B cell (primary cell): ENCODE measurements at regions not wholly inside any gene's neighbourhood (a gene's known extent, or its start where the extent isn't known, plus 50 kb on each side); places are given as distances from the start of the nearest gene placed in this dataset.

ENCODE experiments used
- ATAC-seq: fragments of 200-7000 bp; cut with Tn5 transposase; one replicate; pipeline ENCODE4 v1.10.0; 2021; ENCODE audit warnings: low read depth, mild to moderate bottlenecking, moderate number of reproducible peaks, moderate library complexity
- CTCF ChIA-PET: fragments of 350-600 bp; sonication (Branson Sonifier 250); formaldehyde crosslinking; loops from one replicate; lab custom pipeline; 2021; ENCODE audit warnings: antibody characterized with exemption, inconsistent platforms; lab: Charles Lee
- POLR2A ChIA-PET: fragments of 350-600 bp; sonication (Branson Sonifier 250); formaldehyde crosslinking; loops from one replicate; lab custom pipeline; 2021; ENCODE audit warnings: antibody characterized with exemption; lab: Charles Lee
- DNase-seq: peaks from one replicate; pipeline ENCODE4 v3.0.0; 2013
- H2AFZ ChIP-seq: 2 replicates; pipeline ENCODE4 v1.6.1; 2012; ENCODE audit warnings: mild to moderate bottlenecking, low read depth, low read length; ENCODE audit not compliant: insufficient read depth, poor library complexity, severe bottlenecking
- H3K27ac ChIP-seq, 2 donors: 1 replicate in 1 of 2; 2 replicates in 1 of 2; pipeline ENCODE4 v1.5.1; 2012 to 2013; ENCODE audit warnings: low read length in 2 of 2, mild to moderate bottlenecking in 2 of 2, moderate library complexity in 1 of 2
- H3K27me3 ChIP-seq, 4 experiments: fragments of 200-600 bp in 1 of 4; sonication (generic) in 1 of 4; replicated peaks in 1 of 4; 1 replicate in 2 of 4; 2 replicates in 2 of 4; pipeline versions ENCODE4 v1.6.1 to v1.7.0; 2013 to 2016; ENCODE audit warnings: low read length in 3 of 4, mild to moderate bottlenecking in 2 of 4, mixed read lengths in 1 of 4, moderate library complexity in 1 of 4; ENCODE audit not compliant: insufficient read depth in 4 of 4, control insufficient read depth in 3 of 4; ENCODE audit errors: control extremely low read depth in 1 of 4
- H3K36me3 ChIP-seq, 2 experiments: replicated peaks in 1 of 2; 1 replicate in 1 of 2; 2 replicates in 1 of 2; pipeline versions ENCODE4 v1.6.1 to v1.7.1; 2013; ENCODE audit warnings: low read length in 1 of 2; ENCODE audit not compliant: insufficient read depth in 2 of 2, control insufficient read depth in 1 of 2; ENCODE audit errors: control extremely low read depth in 1 of 2, extremely low read depth in 1 of 2
- H3K4me1 ChIP-seq, 2 donors: fragments of 200-600 bp in 1 of 2; sonication (generic) in 1 of 2; 1 replicate in 1 of 2; 2 replicates in 1 of 2; pipeline versions ENCODE4 v1.5.1 to v1.6.1; 2013 to 2017; ENCODE audit warnings: low read length in 2 of 2; ENCODE audit not compliant: control insufficient read depth in 2 of 2, insufficient read depth in 2 of 2
- H3K4me2 ChIP-seq: replicated peaks from 2 replicates; pipeline ENCODE3; 2012; ENCODE audit warnings: mild to moderate bottlenecking, low read depth, low read length; ENCODE audit not compliant: poor library complexity, severe bottlenecking
- H3K4me3 ChIP-seq, 5 experiments: fragments of 200-600 bp in 1 of 5; sonication (generic) in 1 of 5; 1 replicate in 3 of 5; 2 replicates in 2 of 5; pipeline versions ENCODE4 v1.5.1 to v1.7.0; 2011 to 2016; ENCODE audit warnings: low read length in 4 of 5, mild to moderate bottlenecking in 4 of 5, low read depth in 2 of 5, control low read depth in 1 of 5, moderate library complexity in 1 of 5; ENCODE audit not compliant: insufficient read depth in 1 of 5; ENCODE audit errors: control extremely low read depth in 1 of 5, extremely low read depth in 1 of 5
- H3K79me2 ChIP-seq: fragments of 200-600 bp; sonication (generic); one replicate; pipeline ENCODE4 v1.6.0; 2016; ENCODE audit warnings: low read length; ENCODE audit not compliant: control insufficient read depth, insufficient read depth
- H3K9ac ChIP-seq: fragments of 200-600 bp; sonication (generic); 2 replicates; pipeline ENCODE4 v1.6.1; 2017; ENCODE audit warnings: mild to moderate bottlenecking, low read length, moderate library complexity
- H3K9me3 ChIP-seq, 3 donors: one replicate each; pipeline versions ENCODE4 v1.6.1 to v1.7.1; 2013; ENCODE audit warnings: low read length in 2 of 3; ENCODE audit not compliant: control insufficient read depth in 2 of 3, insufficient read depth in 1 of 3; ENCODE audit errors: control extremely low read depth in 1 of 3
- H4K20me1 ChIP-seq: 2 replicates; pipeline ENCODE4 v1.6.0; 2012; ENCODE audit warnings: mild to moderate bottlenecking, low read length; ENCODE audit not compliant: insufficient read depth, control insufficient read depth, poor library complexity, severe bottlenecking
- H3K27ac Mint-ChIP-seq: one replicate; pipeline ENCODE4 v1.8.0; 2021; ENCODE audit warnings: mixed read lengths
- H3K27me3 Mint-ChIP-seq: one replicate; pipeline ENCODE4 v1.8.0; 2021; ENCODE audit warnings: mixed read lengths
- H3K4me1 Mint-ChIP-seq: one replicate; pipeline ENCODE4 v1.8.0; 2021; ENCODE audit warnings: mixed read lengths
- H3K4me3 Mint-ChIP-seq: one replicate; pipeline ENCODE4 v1.8.0; 2021; ENCODE audit warnings: mixed read lengths
- H3K9me3 Mint-ChIP-seq: one replicate; pipeline ENCODE4 v1.8.0; 2022; ENCODE audit warnings: mixed read lengths; ENCODE audit not compliant: insufficient read depth
- EZH2 ChIP-seq: IDR thresholded peaks from 2 replicates; pipeline ENCODE4 v1.6.1; 2012; ENCODE audit warnings: borderline replicate concordance, low read depth, mild to moderate bottlenecking, moderate library complexity, low read length; ENCODE audit not compliant: insufficient read depth, poor library complexity, severe bottlenecking
- WGBS: methylation state at CpG from one replicate; pipeline ENCODE4 v1.1.5; 2013; ENCODE audit warnings: missing lambda C conversion rate; ENCODE audit not compliant: insufficient coverage; 5-methylcytosine and 5-hydroxymethylcytosine counted together
- intact Hi-C: fragments of 100-400 bp; cut with micrococcal nuclease; formaldehyde crosslinking; loops from one replicate; pipeline ENCODE4 v1.10.0; 2022
- TF ChIP-seq, protein P1 (sequence below): fragments of 200-600 bp; IDR thresholded peaks from one replicate; pipeline ENCODE4 v1.8.0; 2022; ENCODE audit warnings: antibody characterized with exemption, mild to moderate bottlenecking

DNA sequence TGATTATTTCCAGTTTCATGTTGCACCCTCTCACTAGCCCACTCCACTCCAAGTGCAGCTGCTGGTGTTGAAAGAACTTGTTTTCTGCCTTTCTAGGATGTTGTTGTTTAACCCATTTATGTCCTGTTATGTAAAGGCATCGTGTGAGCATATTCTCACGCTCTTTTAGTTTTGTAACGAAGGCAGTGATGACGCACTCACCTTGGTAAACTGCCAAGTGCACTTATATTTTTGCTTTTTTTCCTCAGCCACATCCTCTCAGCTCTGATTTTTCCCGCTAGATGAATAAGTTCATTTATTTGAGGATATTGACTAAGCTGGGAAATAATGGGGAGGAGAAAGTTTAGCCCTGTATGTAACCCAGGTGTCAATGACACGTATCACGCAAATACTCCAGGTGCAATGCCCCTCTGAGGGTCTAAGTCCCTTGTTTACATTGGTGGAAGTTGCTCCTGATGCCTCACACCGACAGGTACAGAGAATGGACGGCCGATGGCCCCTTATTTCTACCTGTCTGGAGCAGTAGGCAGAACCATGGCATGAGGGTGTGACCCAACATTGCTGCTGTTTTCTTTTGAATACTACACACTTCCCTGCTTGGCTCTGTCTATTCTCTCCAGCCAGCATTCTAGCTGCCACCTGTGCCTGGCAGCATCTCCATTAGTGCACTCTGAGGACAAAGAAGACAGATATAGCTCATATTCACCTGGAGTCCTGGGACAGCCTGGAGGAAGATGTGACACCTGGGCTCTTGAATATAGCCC is 132.7 kb upstream of the SLC24A3 start:
- TF ChIP-seq, protein P1, sequence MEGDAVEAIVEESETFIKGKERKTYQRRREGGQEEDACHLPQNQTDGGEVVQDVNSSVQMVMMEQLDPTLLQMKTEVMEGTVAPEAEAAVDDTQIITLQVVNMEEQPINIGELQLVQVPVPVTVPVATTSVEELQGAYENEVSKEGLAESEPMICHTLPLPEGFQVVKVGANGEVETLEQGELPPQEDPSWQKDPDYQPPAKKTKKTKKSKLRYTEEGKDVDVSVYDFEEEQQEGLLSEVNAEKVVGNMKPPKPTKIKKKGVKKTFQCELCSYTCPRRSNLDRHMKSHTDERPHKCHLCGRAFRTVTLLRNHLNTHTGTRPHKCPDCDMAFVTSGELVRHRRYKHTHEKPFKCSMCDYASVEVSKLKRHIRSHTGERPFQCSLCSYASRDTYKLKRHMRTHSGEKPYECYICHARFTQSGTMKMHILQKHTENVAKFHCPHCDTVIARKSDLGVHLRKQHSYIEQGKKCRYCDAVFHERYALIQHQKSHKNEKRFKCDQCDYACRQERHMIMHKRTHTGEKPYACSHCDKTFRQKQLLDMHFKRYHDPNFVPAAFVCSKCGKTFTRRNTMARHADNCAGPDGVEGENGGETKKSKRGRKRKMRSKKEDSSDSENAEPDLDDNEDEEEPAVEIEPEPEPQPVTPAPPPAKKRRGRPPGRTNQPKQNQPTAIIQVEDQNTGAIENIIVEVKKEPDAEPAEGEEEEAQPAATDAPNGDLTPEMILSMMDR: no peak
- no peak for TF ChIP-seq EZH2
- WGBS: 100% methylated on average over 2 of the region's 10 CpGs

DNA sequence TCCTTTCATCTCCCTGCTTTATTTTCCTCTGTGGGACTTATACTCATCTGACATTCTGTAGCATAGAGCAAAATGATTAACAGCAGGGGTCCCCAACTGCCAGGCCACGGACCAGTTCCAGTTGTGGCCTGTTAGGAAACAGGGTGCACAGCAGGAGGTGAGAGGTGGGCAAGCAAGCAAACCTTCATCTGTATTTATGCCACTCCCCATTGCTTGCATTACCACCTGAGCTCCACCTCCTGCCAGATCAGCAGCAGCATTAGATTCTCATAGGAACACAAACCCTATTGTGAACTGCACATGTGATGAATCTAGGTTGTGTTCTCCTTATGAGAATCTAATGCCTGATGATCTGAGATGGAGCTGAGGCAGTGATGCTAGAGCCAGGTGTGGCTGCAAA is 130.5 kb upstream of the SLC24A3 start:
- 60% methylated on average over 1 of the region's 1 CpG for WGBS

More for the DNA sequence above, 132.7 kb upstream of the SLC24A3 start:
- Mint-ChIP-seq H3K4me3 (no peak overlapping the region), H3K4me1 (peaks cover 7% of the 10 kb centered on the region), H3K27me3 (no peaks in the 10 kb centered on the region), H3K27ac (no peak overlapping the region), H3K9me3 (peaks cover 2% of the 10 kb centered on the region)
- H2AFZ ChIP-seq: no peak overlapping the region
- no peaks in the 10 kb centered on the region for H4K20me1 ChIP-seq
- no peak for DNase-seq
- H3K4me2 ChIP-seq: no peak overlapping the region
- ChIA-PET POLR2A (no interaction called here), CTCF (no interaction called here)
- H3K27ac ChIP-seq: no peak overlapping the region
- H3K9me3 ChIP-seq: no peaks in the 10 kb centered on the region
- no peaks in the 10 kb centered on the region for H3K36me3 ChIP-seq
- H3K4me3 ChIP-seq: no peak overlapping the region
- H3K9ac ChIP-seq: no peak overlapping the region
- H3K27me3 ChIP-seq: no peaks in the 10 kb centered on the region
- H3K79me2 ChIP-seq: no peaks in the 10 kb centered on the region
- peaks cover 7 to 11% of the 10 kb centered on the region in 2 donors for H3K4me1 ChIP-seq
- intact Hi-C loops: no loop called here
- ATAC-seq: no peak

More for the DNA sequence above, 130.5 kb upstream of the SLC24A3 start:
- Histone ChIP-seq H3K9ac (no peak overlapping the region), H3K4me2 (no peak overlapping the region), H3K4me1 (no peaks in the 10 kb centered on the region), H3K4me3 (no peak overlapping the region), H3K79me2 (no peaks in the 10 kb centered on the region), H4K20me1 (no peaks in the 10 kb centered on the region), H3K27ac (no peak overlapping the region), H2AFZ (no peak overlapping the region), H3K27me3 (no peaks in the 10 kb centered on the region), H3K9me3 (no peaks in the 10 kb centered on the region), H3K36me3 (no peaks in the 10 kb centered on the region)
- ATAC-seq (no peak), DNase-seq (no peak)
- intact Hi-C loops: no loop called here
- CTCF ChIA-PET: no interaction called here
- POLR2A ChIA-PET: no interaction called here
- no peak for TF ChIP-seq EZH2
- TF ChIP-seq, protein P1: no peak
- Mint-ChIP-seq H3K4me3 (no peak overlapping the region), H3K27ac (no peak overlapping the region), H3K4me1 (no peaks in the 10 kb centered on the region), H3K9me3 (peaks cover 2% of the 10 kb centered on the region), H3K27me3 (no peaks in the 10 kb centered on the region)
